HG03565 (cell line): ENCODE measurements at regions not wholly inside any gene's neighbourhood (a gene's known extent, or its start where the extent isn't known, plus 50 kb on each side); places are given as distances from the start of the nearest gene placed in this dataset.
"Not testable (repeated sequence)": the region's sequence is repeated elsewhere in the genome, so short reads cannot be mapped to it uniquely, and the experiment has no call there.

ENCODE experiments used
- ATAC-seq: cut with Tn5 transposase; IDR thresholded peaks from one replicate; pipeline ENCODE4 v1.9.1; 2021; ENCODE audit warnings: mild to moderate bottlenecking, moderate library complexity; ENCODE audit not compliant: unreplicated experiment

- ATAC-seq, result no peak
These were observed 162.5 kb downstream of the SOX3 start for GRCh38 chrX:140342410-140342809.

- no peak for ATAC-seq
These were observed 167.6 kb downstream of the SOX3 start for GRCh38 chrX:140337263-140337662.

DNA sequence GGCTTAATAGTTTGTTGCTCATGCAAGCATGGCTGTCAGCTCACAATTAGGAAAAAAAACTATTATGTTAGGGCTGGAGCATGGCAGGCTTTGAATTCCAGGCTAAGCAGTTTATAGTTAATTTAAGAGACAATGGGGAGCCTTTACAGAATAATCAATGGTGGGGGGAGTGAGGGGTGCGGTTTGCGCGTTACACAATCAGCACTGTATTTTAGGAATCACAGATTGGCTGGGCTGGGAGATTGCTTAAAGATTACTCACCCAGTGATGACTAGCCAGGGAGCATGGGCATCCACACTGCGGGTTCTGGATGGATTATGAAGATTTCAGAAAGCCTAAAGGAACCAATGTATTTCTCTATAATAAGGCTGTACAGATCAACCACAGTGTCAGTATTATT lies 186.6 kb downstream of the SOX3 start:
- no peak for ATAC-seq

DNA sequence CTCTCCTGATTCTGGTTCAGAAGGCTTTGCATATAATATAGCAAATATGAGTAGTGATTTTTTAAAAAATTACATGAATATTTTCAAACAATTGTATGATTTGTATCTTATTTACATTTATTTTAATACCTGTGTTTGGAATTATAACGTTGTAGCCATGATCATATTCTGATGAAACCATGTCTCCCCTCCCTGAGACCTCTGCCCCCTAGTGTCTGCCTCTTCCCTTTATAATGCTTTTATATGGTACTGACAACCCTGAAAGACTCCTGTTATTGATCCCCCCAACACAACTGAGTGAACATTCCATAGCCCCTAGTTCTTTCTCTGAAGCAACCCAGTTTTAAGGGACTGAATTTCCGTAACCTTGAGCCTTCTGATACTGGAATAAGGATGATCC lies 187.4 kb downstream of the SOX3 start:
- ATAC-seq, result no peak

DNA sequence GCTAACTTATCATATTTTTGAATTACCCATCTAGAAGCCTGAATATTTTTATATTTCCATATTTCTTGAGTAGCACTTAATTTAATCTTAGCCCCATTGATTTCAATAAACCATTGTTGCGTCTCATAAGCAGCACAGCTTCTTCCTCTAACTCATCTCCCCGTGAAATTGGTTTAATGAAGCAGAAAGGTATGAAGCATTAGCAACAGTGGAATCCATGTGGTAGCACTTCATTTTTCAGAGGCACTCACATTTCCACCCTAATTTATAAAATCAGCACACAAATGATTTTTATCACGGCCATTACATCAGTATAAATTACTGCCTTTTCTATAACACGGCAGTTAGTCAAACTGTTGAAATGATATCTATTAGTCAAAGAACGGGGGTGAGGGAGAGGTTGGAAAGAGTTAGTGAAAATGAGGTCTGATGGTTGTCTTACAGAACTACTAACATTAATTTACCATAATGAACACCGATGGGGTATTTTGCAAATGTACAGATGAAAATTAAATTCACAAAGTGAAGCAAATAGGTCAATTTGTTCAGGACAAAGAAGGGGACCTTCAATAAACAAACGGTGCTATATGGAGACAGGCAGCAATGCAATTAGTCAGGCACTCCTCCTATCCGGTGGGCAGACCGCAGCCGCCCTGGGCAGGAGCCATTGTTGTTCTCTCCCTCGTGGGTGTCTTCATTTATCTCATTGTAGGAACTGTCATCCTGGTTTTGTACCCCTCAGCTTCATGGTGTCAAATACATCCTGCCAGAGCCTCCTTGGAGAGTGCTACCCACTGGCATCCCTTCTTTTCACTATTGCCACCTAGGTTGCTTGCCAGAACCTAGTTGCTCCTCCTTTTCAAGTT lies 205.7 kb downstream of the SOX3 start:
- ATAC-seq, result no peak

DNA sequence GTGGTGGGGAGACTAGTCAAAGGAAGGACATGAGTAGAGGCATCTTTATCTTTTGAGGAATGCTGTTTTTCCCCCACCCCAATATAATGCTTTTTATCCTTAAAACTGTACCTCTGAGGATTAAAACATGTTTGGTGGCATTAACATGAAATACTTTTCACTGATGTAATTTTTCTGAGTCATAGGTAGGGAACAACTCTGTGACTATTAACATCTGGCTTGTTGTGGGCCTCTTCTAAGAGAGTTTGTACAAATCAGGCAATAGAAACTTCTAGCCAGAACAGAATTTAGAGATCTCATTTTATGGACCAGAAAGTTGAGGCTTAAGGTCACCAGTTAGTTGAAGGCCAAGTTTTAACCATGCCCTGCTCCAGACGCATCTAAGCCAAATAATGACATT lies 207.6 kb downstream of the SOX3 start:
- ATAC-seq, result no peak

DNA sequence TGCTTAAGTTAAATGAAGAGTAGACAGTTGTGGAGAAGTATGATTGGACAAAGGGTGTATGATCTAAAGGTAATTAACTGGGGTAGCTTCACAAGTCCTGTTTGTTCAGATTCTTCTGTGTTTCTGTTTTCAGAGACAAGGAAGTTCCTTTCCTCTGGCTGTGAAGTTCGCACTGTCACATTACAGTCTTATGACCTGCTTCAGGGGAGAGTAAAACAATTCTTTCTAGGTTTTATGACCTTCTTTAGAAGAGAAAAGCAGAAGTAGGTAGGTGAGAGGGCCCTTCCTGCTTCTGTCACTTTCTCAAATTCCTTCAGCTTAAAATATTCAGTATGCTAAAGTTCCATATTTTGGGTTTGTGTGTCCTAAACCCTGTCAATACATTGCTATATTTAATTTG lies 211.9 kb downstream of the SOX3 start:
- no peak for ATAC-seq

- ATAC-seq, result no peak
These were observed 212.7 kb downstream of the SOX3 start for GRCh38 chrX:140292188-140292587.

DNA sequence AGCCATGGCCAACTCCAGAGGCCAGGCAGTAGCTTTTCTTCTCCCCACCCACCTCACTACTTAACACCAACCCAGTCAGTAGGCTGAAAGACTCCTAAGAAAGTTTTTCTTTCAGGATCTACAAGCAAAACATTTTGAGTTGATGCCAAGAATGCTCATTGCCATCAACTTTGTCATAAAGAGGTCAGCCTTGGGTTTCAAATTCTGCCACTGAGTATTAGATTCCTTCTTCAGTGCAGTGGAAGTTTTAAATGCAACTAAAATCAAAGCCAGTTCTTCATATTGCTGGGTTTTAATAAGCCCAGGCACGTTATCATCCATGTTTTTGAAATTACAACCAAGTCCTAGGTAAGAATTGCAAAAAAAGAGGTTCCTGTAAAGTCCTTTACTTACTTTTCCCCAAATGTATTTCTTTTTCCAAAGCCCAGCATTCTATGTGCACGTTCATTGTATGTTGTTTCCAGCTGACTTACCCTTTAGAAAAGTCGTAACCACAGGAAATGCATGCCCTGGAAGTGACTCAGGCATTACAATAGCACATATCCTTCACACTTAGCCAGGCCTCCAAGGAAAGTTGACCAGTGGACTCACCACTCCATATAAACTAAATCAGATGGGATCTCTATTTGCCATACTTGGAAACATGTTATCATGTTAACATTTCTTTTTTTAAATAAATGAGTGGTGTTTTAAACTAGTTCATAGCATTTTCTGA lies 229.9 kb downstream of the SOX3 start:
- ATAC-seq, result no peak

DNA sequence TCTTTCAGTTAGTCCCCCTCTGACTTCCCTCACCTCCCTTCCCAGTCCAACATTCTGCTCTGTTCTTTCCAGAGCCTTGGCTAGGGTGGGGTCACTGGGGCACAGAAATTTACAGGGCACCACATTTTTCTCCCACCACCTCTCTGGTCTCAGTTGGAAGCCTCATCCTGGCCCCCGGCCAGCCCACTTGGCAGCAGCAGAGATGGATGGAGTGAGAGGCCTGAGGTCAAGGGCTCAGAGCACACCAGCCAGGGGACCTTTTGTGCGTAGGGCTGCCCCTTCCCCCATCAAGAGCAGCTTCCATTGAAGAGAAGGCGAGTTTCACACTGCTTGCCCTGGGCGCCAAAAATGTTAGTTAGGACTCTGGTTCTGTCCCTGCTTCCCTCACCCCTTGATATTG lies 230.9 kb downstream of the SOX3 start:
- ATAC-seq, result no peak

DNA sequence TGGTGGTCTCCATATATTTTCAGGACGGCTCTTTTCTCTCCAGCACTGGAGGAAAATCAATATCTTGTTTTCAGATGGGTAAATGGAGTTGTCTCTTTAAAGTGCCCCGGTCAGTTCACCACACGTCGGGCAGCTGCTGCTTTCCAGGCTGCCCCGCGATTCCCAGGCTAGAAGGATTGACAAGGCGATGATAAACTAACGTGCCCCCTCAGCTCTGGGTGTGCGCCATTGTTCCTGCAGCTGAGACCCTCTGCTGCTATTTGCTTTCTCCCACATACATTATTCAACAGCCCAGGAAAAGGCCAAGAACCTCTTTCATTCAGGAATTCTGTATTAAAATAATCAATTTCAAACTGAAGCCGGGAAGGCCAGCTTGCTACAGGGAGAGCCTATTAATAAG lies 254.5 kb downstream of the SOX3 start:
- ATAC-seq, result no peak

GRCh38 chrX:140249088-140249487 lies 255.8 kb downstream of the SOX3 start:
- ATAC-seq, result no peak

- ATAC-seq, result no peak
These were observed 263.9 kb upstream of the CXorf66 start for GRCh38 chrX:140229191-140229590.

GRCh38 chrX:140226037-140226436 lies 260.7 kb upstream of the CXorf66 start:
- not testable (repeated sequence) for ATAC-seq

- ATAC-seq, result not testable (repeated sequence)
These were observed 250.6 kb upstream of the CXorf66 start for GRCh38 chrX:140215894-140216293.

DNA sequence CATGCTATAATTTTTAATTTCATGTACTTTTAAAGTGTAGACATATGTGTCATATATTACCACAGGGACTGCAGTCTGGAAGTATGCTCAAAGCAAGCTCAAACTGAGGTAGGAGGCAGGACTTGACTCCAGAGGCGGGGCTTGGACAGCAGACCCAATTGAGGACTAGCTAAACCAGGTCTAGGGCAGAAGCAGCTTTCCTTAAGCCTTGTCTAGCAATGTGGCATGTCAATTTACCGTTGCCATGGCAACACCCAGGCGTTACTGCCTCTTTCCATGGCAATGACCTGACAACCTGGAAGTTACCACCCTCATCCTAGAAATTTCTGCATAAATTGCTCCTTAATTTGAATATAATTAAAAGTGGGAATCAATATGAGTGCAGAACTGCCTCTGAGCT lies 249.2 kb upstream of the CXorf66 start:
- ATAC-seq, result not testable (repeated sequence)

DNA sequence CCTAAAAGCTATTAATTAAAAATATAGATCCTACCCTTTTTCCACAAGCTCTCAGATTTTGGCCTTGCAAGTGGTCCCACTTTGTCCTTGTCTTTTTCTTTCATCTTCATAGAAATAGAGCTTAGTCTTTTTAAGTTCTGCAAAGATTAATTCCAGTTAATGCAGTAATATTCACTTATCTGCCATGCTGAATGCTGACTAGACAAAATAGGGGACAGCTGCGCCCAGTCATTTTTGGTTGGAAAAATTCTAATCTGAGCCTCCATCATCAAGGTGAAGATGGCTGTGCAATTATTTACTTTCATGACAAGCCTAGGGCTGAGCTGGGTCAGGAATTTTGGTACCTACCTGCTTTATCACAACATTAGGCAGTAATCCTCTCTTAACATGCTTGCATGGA lies 241.3 kb upstream of the CXorf66 start:
- ATAC-seq, result no peak

- ATAC-seq, result no peak
These were observed 225.3 kb upstream of the CXorf66 start for GRCh38 chrX:140190441-140191108.

DNA sequence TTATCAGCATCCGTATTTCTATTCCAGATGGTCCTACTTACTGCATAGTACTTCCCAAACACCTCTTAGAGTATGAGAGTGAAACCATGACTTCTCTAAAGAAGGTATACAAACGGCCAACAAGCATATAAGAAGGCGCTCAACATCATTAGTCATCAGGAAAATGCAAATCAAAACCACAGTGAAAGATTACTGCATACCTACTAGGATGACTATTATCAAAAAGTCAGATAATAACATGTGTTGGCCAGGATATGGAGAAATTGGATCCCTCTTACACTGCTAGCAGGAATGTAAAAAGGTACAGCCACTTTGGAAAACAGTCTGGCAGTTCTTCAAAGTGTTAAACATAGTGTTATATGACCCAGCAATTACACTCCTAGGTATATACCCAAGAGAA lies 215.3 kb upstream of the CXorf66 start:
- no peak for ATAC-seq

DNA sequence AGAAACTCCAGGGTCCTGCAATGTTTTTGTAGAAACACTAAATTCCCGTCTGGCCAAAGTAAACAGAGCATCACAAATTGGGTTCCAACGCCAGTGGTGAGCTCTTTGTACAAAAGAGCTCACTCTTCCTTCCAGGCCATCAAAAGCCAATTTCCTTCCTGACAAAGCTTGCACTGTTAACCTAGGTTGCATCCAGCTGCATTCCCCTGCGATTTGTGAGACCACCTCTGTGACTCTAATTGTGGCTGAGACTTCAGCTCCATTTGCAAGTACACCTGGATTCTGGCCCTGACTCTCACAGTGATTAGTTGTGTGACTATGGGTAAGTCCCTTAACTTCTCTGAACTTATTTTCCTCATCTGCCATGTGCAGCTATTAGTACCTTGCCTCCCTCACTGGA lies 212.5 kb upstream of the CXorf66 start:
- ATAC-seq, result no peak

DNA sequence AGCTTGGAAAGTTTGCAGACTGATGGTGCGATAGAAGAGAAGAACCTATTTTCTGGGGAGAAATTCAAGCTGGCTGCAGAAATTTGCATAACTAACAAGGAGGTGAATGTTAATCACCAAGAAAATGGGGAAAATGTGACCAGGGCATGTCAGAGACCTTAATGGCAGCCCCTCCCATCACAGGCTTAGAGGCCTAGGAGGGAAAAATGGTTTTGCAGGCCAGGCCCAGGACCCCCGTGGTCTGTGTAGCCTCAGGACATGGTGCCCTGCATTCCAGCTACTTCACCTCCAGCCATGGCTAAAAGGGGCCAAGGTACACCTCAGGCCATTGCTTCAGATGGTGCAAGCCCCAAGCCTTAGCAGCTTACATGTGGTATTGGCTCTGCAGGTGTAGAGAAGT lies 207.1 kb upstream of the CXorf66 start:
- no peak for ATAC-seq

- ATAC-seq, result no peak
These were observed 202.2 kb upstream of the CXorf66 start for GRCh38 chrX:140167551-140167950.
